ENCODE measurements at regions not wholly inside any gene's neighbourhood (a gene's known extent, or its start where the extent isn't known, plus 50 kb on each side); places are given as distances from the start of the nearest gene placed in this dataset.
"Not testable (repeated sequence)": the region's sequence is repeated elsewhere in the genome, so short reads cannot be mapped to it uniquely, and the experiment has no call there.

GRCh38 chr7:79615871-79616640 lies 162.6 kb upstream of the MAGI2 start:
- no peak for DNase-seq

GRCh38 chr7:79615466-79615865 lies 162.0 kb upstream of the MAGI2 start:
- DNase-seq = no peak

GRCh38 chr7:79612903-79613302 lies 159.4 kb upstream of the MAGI2 start:
- no peak for DNase-seq

GRCh38 chr7:79612022-79612421 lies 158.6 kb upstream of the MAGI2 start:
- no peak for DNase-seq

GRCh38 chr7:79610748-79611304 lies 157.4 kb upstream of the MAGI2 start:
- no peak for DNase-seq

GRCh38 chr7:79610313-79610712 lies 156.8 kb upstream of the MAGI2 start:
- no peak for DNase-seq

- no peak for DNase-seq
Measured at GRCh38 chr7:79608005-79608404, 154.5 kb upstream of the MAGI2 start.

GRCh38 chr7:79604841-79605240 lies 151.4 kb upstream of the MAGI2 start:
- no peak for DNase-seq

- DNase-seq = no peak
Measured at GRCh38 chr7:79598351-79598750, 144.9 kb upstream of the MAGI2 start.

GRCh38 chr7:79594671-79595070 lies 141.2 kb upstream of the MAGI2 start:
- DNase-seq = not testable (repeated sequence)

GRCh38 chr7:79593866-79594301 lies 140.4 kb upstream of the MAGI2 start:
- DNase-seq = no peak

- DNase-seq = no peak
Measured at GRCh38 chr7:79590916-79591623, 137.6 kb upstream of the MAGI2 start.

GRCh38 chr7:79590391-79590790 lies 136.9 kb upstream of the MAGI2 start:
- no peak for DNase-seq

GRCh38 chr7:79570903-79571302 lies 117.4 kb upstream of the MAGI2 start:
- DNase-seq = no peak

- DNase-seq = no peak
Measured at GRCh38 chr7:79563821-79564522, 110.5 kb upstream of the MAGI2 start.

- no peak for DNase-seq
Measured at GRCh38 chr7:79555571-79555970, 102.1 kb upstream of the MAGI2 start.

- DNase-seq = no peak
Measured at GRCh38 chr7:79553811-79554555, 100.5 kb upstream of the MAGI2 start.

GRCh38 chr7:79552463-79552862 lies 99.0 kb upstream of the MAGI2 start:
- no peak for DNase-seq

GRCh38 chr7:79548727-79549126 lies 95.3 kb upstream of the MAGI2 start:
- no peak for DNase-seq

GRCh38 chr7:79547132-79547531 lies 93.7 kb upstream of the MAGI2 start:
- no peak for DNase-seq

- DNase-seq = no peak
Measured at GRCh38 chr7:79540592-79540991, 87.1 kb upstream of the MAGI2 start.

- DNase-seq = no peak
Measured at GRCh38 chr7:79534128-79534527, 80.7 kb upstream of the MAGI2 start.

Data from MV-4-11 (cell line).